Calu3 (cell line): ENCODE measurements at regions not wholly inside any gene's neighbourhood (a gene's known extent, or its start where the extent isn't known, plus 50 kb on each side); places are given as distances from the start of the nearest gene placed in this dataset.

Experiments
- BruUV-seq: library from RNA; stranded (reverse); fragments of 400-500 nt; replicated peaks from 2 replicates; lab custom pipeline; 2021; lab: Mats Ljungman, UMichigan
- CTCF ChIA-PET: fragments of 300-600 bp; sonication (Branson Sonifier 250); formaldehyde crosslinking; loops from one replicate; lab custom pipeline; 2022; ENCODE audit warnings: antibody characterized with exemption; lab: Charles Lee
- DNase-seq: peaks from one replicate; pipeline ENCODE4 v3.0.0; 2022
- H3K27ac Mint-ChIP-seq: one replicate; pipeline ENCODE4 v1.8.0; 2022; ENCODE audit warnings: mixed read lengths; ENCODE audit not compliant: unreplicated experiment
- H3K27me3 Mint-ChIP-seq: one replicate; pipeline ENCODE4 v1.8.0; 2022; ENCODE audit warnings: mixed read lengths; ENCODE audit not compliant: unreplicated experiment
- H3K36me3 Mint-ChIP-seq: one replicate; pipeline ENCODE4 v1.8.0; 2022; ENCODE audit warnings: mild to moderate bottlenecking, moderate library complexity, mixed read lengths; ENCODE audit not compliant: insufficient read depth, unreplicated experiment
- H3K4me1 Mint-ChIP-seq: one replicate; pipeline ENCODE4 v1.8.0; 2022; ENCODE audit warnings: mild to moderate bottlenecking, low read depth, mixed read lengths; ENCODE audit not compliant: unreplicated experiment
- H3K4me3 Mint-ChIP-seq: one replicate; pipeline ENCODE4 v1.8.0; 2022; ENCODE audit warnings: mild to moderate bottlenecking, low read depth, moderate library complexity, mixed read lengths; ENCODE audit not compliant: unreplicated experiment
- H3K9me3 Mint-ChIP-seq: one replicate; pipeline ENCODE4 v1.8.0; 2022; ENCODE audit warnings: low read depth, mixed read lengths; ENCODE audit not compliant: unreplicated experiment
- CTCF ChIP-seq: fragments of 200-600 bp; IDR thresholded peaks from one replicate; pipeline ENCODE4 v1.8.0; 2022; ENCODE audit warnings: antibody characterized with exemption; ENCODE audit not compliant: unreplicated experiment
- intact Hi-C: fragments of 100-400 bp; cut with micrococcal nuclease; formaldehyde crosslinking; loops from one replicate; pipeline ENCODE4 v1.10.0; 2022; ENCODE audit not compliant: unreplicated experiment

GRCh38 chr13:110826861-110827672 lies 87.8 kb downstream of the ANKRD10 start:
- no peaks in the 10 kb centered on the region for H3K27me3 Mint-ChIP-seq
- H3K4me1 Mint-ChIP-seq: no peaks in the 10 kb centered on the region
- no TSS peak for BruUV-seq
- intact Hi-C loops: no loop called here
- CTCF ChIA-PET: no interaction called here
- DNase-seq: no peak
- H3K36me3 Mint-ChIP-seq: no peaks in the 10 kb centered on the region
- no peak overlapping the region for H3K4me3 Mint-ChIP-seq
- TF ChIP-seq CTCF: no peak
- peaks cover 2% of the 10 kb centered on the region for H3K9me3 Mint-ChIP-seq
- no peak overlapping the region for H3K27ac Mint-ChIP-seq
